ENCODE measurements at regions not wholly inside any gene's neighbourhood (a gene's known extent, or its start where the extent isn't known, plus 50 kb on each side); places are given as distances from the start of the nearest gene placed in this dataset.

GRCh38 chr11:122032317-122032716 lies 83.7 kb downstream of the BLID start:
- H3K36me3 ChIP-seq (ENCODE audit: insufficient read depth, low read length) = peaks cover 40% of the 10 kb centered on the region
- H3K4me1 ChIP-seq (ENCODE audit: insufficient read depth, low read length) = peaks cover 41% of the 10 kb centered on the region
- no peak overlapping the region for H2AFZ ChIP-seq (ENCODE audit: low read length)
- no peaks in the 10 kb centered on the region for H3K27me3 ChIP-seq (ENCODE audit: insufficient read depth, low read length)
- no peaks in the 10 kb centered on the region for H4K20me1 ChIP-seq (ENCODE audit: insufficient read depth, low read length)
- TF ChIP-seq CTCF (IDR thresholded peaks at IDR 0.05; ENCODE audit: extremely low read depth, low read depth, low read length) = no peak
- peak overlapping the region; percentile 21 for H3K27ac ChIP-seq (ENCODE audit: low read depth, low read length)
- no peak overlapping the region for H3K4me3 ChIP-seq (ENCODE audit: insufficient read depth, low read length)
- H3K4me2 ChIP-seq (ENCODE audit: insufficient read depth, low read length) = no peak overlapping the region
- peak; percentile 58 for DNase-seq (ENCODE audit: insufficient read length, low spot score, missing footprints)
- no peaks in the 10 kb centered on the region for H3K9me3 ChIP-seq (ENCODE audit: low read depth, low read length)
- no peaks in the 10 kb centered on the region for H3K79me2 ChIP-seq (ENCODE audit: insufficient read depth, low read length)

GRCh38 chr11:122031813-122032212 lies 84.2 kb downstream of the BLID start:
- no peak for TF ChIP-seq CTCF (IDR thresholded peaks at IDR 0.05; ENCODE audit: extremely low read depth, low read depth, low read length)
- Histone ChIP-seq H3K4me2 (ENCODE audit: insufficient read depth, low read length) (no peak overlapping the region), H3K27ac (ENCODE audit: low read depth, low read length) (peak overlapping the region; percentile 1), H3K4me3 (ENCODE audit: insufficient read depth, low read length) (no peak overlapping the region), H3K4me1 (ENCODE audit: insufficient read depth, low read length) (peaks cover 36% of the 10 kb centered on the region), H3K36me3 (ENCODE audit: insufficient read depth, low read length) (peaks cover 45% of the 10 kb centered on the region), H4K20me1 (ENCODE audit: insufficient read depth, low read length) (no peaks in the 10 kb centered on the region), H3K27me3 (ENCODE audit: insufficient read depth, low read length) (no peaks in the 10 kb centered on the region), H2AFZ (ENCODE audit: low read length) (no peak overlapping the region), H3K79me2 (ENCODE audit: insufficient read depth, low read length) (no peaks in the 10 kb centered on the region), H3K9me3 (ENCODE audit: low read depth, low read length) (no peaks in the 10 kb centered on the region)
- no peak for DNase-seq (ENCODE audit: insufficient read length, low spot score, missing footprints)

- Histone ChIP-seq H3K27ac (ENCODE audit: low read depth, low read length) (no peak overlapping the region), H3K4me1 (ENCODE audit: insufficient read depth, low read length) (peaks cover 21% of the 10 kb centered on the region), H3K9me3 (ENCODE audit: low read depth, low read length) (no peaks in the 10 kb centered on the region), H3K4me2 (ENCODE audit: insufficient read depth, low read length) (no peak overlapping the region), H3K36me3 (ENCODE audit: insufficient read depth, low read length) (peaks cover 46% of the 10 kb centered on the region), H2AFZ (ENCODE audit: low read length) (no peak overlapping the region), H3K27me3 (ENCODE audit: insufficient read depth, low read length) (no peaks in the 10 kb centered on the region), H3K79me2 (ENCODE audit: insufficient read depth, low read length) (no peaks in the 10 kb centered on the region), H4K20me1 (ENCODE audit: insufficient read depth, low read length) (no peaks in the 10 kb centered on the region), H3K4me3 (ENCODE audit: insufficient read depth, low read length) (no peak overlapping the region)
- no peak for DNase-seq (ENCODE audit: insufficient read length, low spot score, missing footprints)
- TF ChIP-seq CTCF (IDR thresholded peaks at IDR 0.05; ENCODE audit: extremely low read depth, low read depth, low read length) = no peak
These were observed 85.7 kb downstream of the BLID start for GRCh38 chr11:122030286-122030685.

GRCh38 chr11:122028545-122028944 lies 87.5 kb downstream of the BLID start:
- Histone ChIP-seq H4K20me1 (ENCODE audit: insufficient read depth, low read length) (no peaks in the 10 kb centered on the region), H3K27me3 (ENCODE audit: insufficient read depth, low read length) (no peaks in the 10 kb centered on the region), H2AFZ (ENCODE audit: low read length) (no peak overlapping the region), H3K27ac (ENCODE audit: low read depth, low read length) (no peak overlapping the region), H3K4me1 (ENCODE audit: insufficient read depth, low read length) (peaks cover 17% of the 10 kb centered on the region), H3K9me3 (ENCODE audit: low read depth, low read length) (no peaks in the 10 kb centered on the region), H3K79me2 (ENCODE audit: insufficient read depth, low read length) (no peaks in the 10 kb centered on the region), H3K36me3 (ENCODE audit: insufficient read depth, low read length) (peaks cover 46% of the 10 kb centered on the region), H3K4me2 (ENCODE audit: insufficient read depth, low read length) (no peak overlapping the region), H3K4me3 (ENCODE audit: insufficient read depth, low read length) (no peak overlapping the region)
- no peak for TF ChIP-seq CTCF (IDR thresholded peaks at IDR 0.05; ENCODE audit: extremely low read depth, low read depth, low read length)
- no peak for DNase-seq (ENCODE audit: insufficient read length, low spot score, missing footprints)
